IMR-90 (cell line): ENCODE measurements at regions not wholly inside any gene's neighbourhood (a gene's known extent, or its start where the extent isn't known, plus 50 kb on each side); places are given as distances from the start of the nearest gene placed in this dataset.

Source experiments
- ATAC-seq: fragments of 200-7000 bp; cut with Tn5 transposase; 2 replicates; pipeline ENCODE4 v1.9.1; 2020; ENCODE audit warnings: low read depth, mild to moderate bottlenecking, moderate library complexity
- BruUV-seq: library from RNA; stranded (reverse); fragments of 400-500 nt; replicated peaks from 2 replicates; lab custom pipeline; 2021; lab: Mats Ljungman, UMichigan
- CTCF ChIA-PET: fragments of 300-600 bp; formaldehyde crosslinking; extraction: SDS; loops from one replicate; lab custom pipeline; 2021; ENCODE audit warnings: antibody characterized with exemption; lab: Yijun Ruan, JAX
- POLR2A ChIA-PET: fragments of 300-600 bp; sonication (Branson Sonifier 250); formaldehyde crosslinking; loops from one replicate; lab custom pipeline; 2022; ENCODE audit warnings: antibody characterized with exemption; ENCODE audit not compliant: unreplicated experiment; lab: Charles Lee
- DNase-seq: peaks from one replicate; pipeline ENCODE4 v3.0.0; 2013
- H2AFZ ChIP-seq: replicated peaks from 2 replicates; pipeline ENCODE3; 2013; ENCODE audit warnings: low read length, mild to moderate bottlenecking; ENCODE audit not compliant: poor library complexity
- H2AK5ac ChIP-seq: 2 replicates; pipeline ENCODE4 v1.6.1; 2013; ENCODE audit warnings: low read depth, low read length, inconsistent platforms
- H2AK9ac ChIP-seq: replicated peaks from 2 replicates; pipeline ENCODE3; 2013; ENCODE audit warnings: mild to moderate bottlenecking, low read depth, low read length, moderate library complexity; ENCODE audit not compliant: poor library complexity
- H2BK120ac ChIP-seq: 2 replicates; pipeline ENCODE4 v1.6.1; 2013; ENCODE audit warnings: low read depth, low read length, inconsistent platforms
- H2BK15ac ChIP-seq: 3 replicates; pipeline ENCODE4 v1.6.1; 2013; ENCODE audit warnings: low read depth, low read length, inconsistent platforms
- H2BK20ac ChIP-seq: 2 replicates; pipeline ENCODE4 v1.6.1; 2013; ENCODE audit warnings: low read depth, mild to moderate bottlenecking, inconsistent platforms, low read length, moderate library complexity
- H2BK5ac ChIP-seq: 2 replicates; pipeline ENCODE4 v1.6.1; 2013; ENCODE audit warnings: mild to moderate bottlenecking, low read depth, low read length, inconsistent platforms; ENCODE audit not compliant: poor library complexity, severe bottlenecking
- H3K14ac ChIP-seq: replicated peaks from 2 replicates; pipeline ENCODE4 v1.6.1; 2013; ENCODE audit warnings: low read depth, low read length, inconsistent platforms
- H3K18ac ChIP-seq: 2 replicates; pipeline ENCODE4 v1.6.1; 2013; ENCODE audit warnings: low read depth, low read length, control low read depth
- H3K23ac ChIP-seq: 2 replicates; pipeline ENCODE4 v1.6.1; 2013; ENCODE audit warnings: low read depth, low read length, inconsistent platforms
- H3K27ac ChIP-seq: 2 replicates; pipeline ENCODE4 v1.5.1; 2013; ENCODE audit warnings: mild to moderate bottlenecking, control low read depth, low read length; ENCODE audit not compliant: insufficient read depth
- H3K27me3 ChIP-seq: 2 replicates; pipeline ENCODE4 v1.6.1; 2013; ENCODE audit warnings: low read length; ENCODE audit not compliant: control insufficient read depth, insufficient read depth
- H3K36me3 ChIP-seq: 2 replicates; pipeline ENCODE4 v1.6.1; 2013; ENCODE audit warnings: low read length, mixed read lengths; ENCODE audit not compliant: control insufficient read depth, insufficient read depth
- H3K4ac ChIP-seq: 2 replicates; pipeline ENCODE4 v1.6.1; 2013; ENCODE audit warnings: low read depth, low read length, inconsistent platforms
- H3K4me1 ChIP-seq: 2 replicates; pipeline ENCODE4 v1.6.1; 2013; ENCODE audit warnings: low read length, mixed read lengths; ENCODE audit not compliant: control insufficient read depth, insufficient read depth
- H3K4me2 ChIP-seq: 2 replicates; pipeline ENCODE4 v1.6.1; 2013; ENCODE audit warnings: low read depth, mild to moderate bottlenecking, control low read depth, low read length, moderate library complexity
- H3K4me3 ChIP-seq: 2 replicates; pipeline ENCODE4 v1.5.1; 2013; ENCODE audit warnings: low read depth, mild to moderate bottlenecking, control low read depth, low read length, moderate library complexity; ENCODE audit not compliant: insufficient read depth
- H3K56ac ChIP-seq: 2 replicates; pipeline ENCODE4 v1.6.1; 2013; ENCODE audit warnings: low read length, inconsistent platforms; ENCODE audit not compliant: insufficient read depth; ENCODE audit errors: extremely low read depth
- H3K79me1 ChIP-seq, 2 experiments: 2 replicates each; pipeline ENCODE4 v1.6.1; 2013; ENCODE audit warnings: low read length in 2 of 2, inconsistent platforms in 1 of 2, low read depth in 1 of 2
- H3K9ac ChIP-seq: 2 replicates; pipeline ENCODE4 v1.6.1; 2013; ENCODE audit warnings: low read depth, low read length, control low read depth
- H3K9me1 ChIP-seq: 2 replicates; pipeline ENCODE4 v1.6.1; 2013; ENCODE audit warnings: low read length, inconsistent platforms; ENCODE audit not compliant: insufficient read depth
- H3K9me3 ChIP-seq: 2 replicates; pipeline ENCODE4 v1.6.1; 2013; ENCODE audit warnings: low read length; ENCODE audit not compliant: control insufficient read depth, insufficient read depth
- H4K20me1 ChIP-seq: 2 replicates; pipeline ENCODE4 v1.6.1; 2013; ENCODE audit warnings: low read length, inconsistent platforms; ENCODE audit not compliant: insufficient read depth
- H4K5ac ChIP-seq: 2 replicates; pipeline ENCODE4 v1.6.1; 2013; ENCODE audit warnings: mild to moderate bottlenecking, low read depth, low read length, control low read depth
- H4K8ac ChIP-seq, 2 experiments: 2 replicates each; pipeline ENCODE4 v1.6.1; 2013; ENCODE audit warnings: low read depth in 2 of 2, low read length in 2 of 2, control low read depth in 1 of 2, inconsistent platforms in 1 of 2
- H4K91ac ChIP-seq: 2 replicates; pipeline ENCODE4 v1.6.1; 2013; ENCODE audit warnings: low read depth, low read length, inconsistent platforms; ENCODE audit not compliant: insufficient read depth
- BHLHE40 ChIP-seq: fragments of 150-350 bp; IDR thresholded peaks from 2 replicates; pipeline ENCODE4 v1.6.1; 2016; ENCODE audit warnings: mild to moderate bottlenecking, low read depth, low read length
- CEBPB ChIP-seq: IDR thresholded peaks from 2 replicates; pipeline ENCODE4 v1.6.1; 2012; ENCODE audit warnings: low read depth, low read length, improper control_type of control experiment
- CHD1 ChIP-seq: IDR thresholded peaks from 2 replicates; pipeline ENCODE4 v1.6.1; 2012; ENCODE audit warnings: low read depth, low read length, improper control_type of control experiment
- CTCF ChIP-seq: conservative IDR thresholded peaks from 2 replicates; pipeline ENCODE4 v1.5.1; 2012; ENCODE audit warnings: mild to moderate bottlenecking, low read depth, low read length, improper control_type of control experiment
- ELK1 ChIP-seq: fragments of 150-350 bp; IDR thresholded peaks from 2 replicates; pipeline ENCODE4 v1.6.1; 2016; ENCODE audit warnings: low read depth, mild to moderate bottlenecking, low read length, moderate library complexity, borderline replicate concordance
- FOS ChIP-seq: fragments of 150-350 bp; IDR thresholded peaks from 2 replicates; pipeline ENCODE4 v1.6.1; 2016; ENCODE audit warnings: low read depth, low read length
- MAFK ChIP-seq: IDR thresholded peaks from 2 replicates; pipeline ENCODE4 v1.6.1; 2012; ENCODE audit warnings: low read depth, low read length, improper control_type of control experiment
- MAZ ChIP-seq: IDR thresholded peaks from 2 replicates; pipeline ENCODE4 v1.6.1; 2012; ENCODE audit warnings: low read depth, mild to moderate bottlenecking, low read length, improper control_type of control experiment, moderate library complexity, borderline replicate concordance
- MXI1 ChIP-seq: IDR thresholded peaks from 2 replicates; pipeline ENCODE4 v1.6.1; 2012; ENCODE audit warnings: low read depth, mild to moderate bottlenecking, low read length, moderate library complexity, borderline replicate concordance
- NFE2L2 ChIP-seq: fragments of 150-350 bp; IDR thresholded peaks from 2 replicates; pipeline ENCODE4 v1.6.1; 2016; ENCODE audit warnings: low read depth, mild to moderate bottlenecking, low read length
- POLR2A ChIP-seq: IDR thresholded peaks from 2 replicates; pipeline ENCODE4 v1.6.1; 2012; ENCODE audit warnings: mild to moderate bottlenecking, low read depth, low read length
- RAD21 ChIP-seq: IDR thresholded peaks from 2 replicates; pipeline ENCODE4 v1.6.1; 2012; ENCODE audit warnings: low read length, improper control_type of control experiment
- RCOR1 ChIP-seq: IDR thresholded peaks from 2 replicates; pipeline ENCODE4 v1.6.1; 2012; ENCODE audit warnings: mild to moderate bottlenecking, low read length, improper control_type of control experiment; ENCODE audit not compliant: insufficient replicate concordance
- RFX5 ChIP-seq: IDR thresholded peaks from 2 replicates; pipeline ENCODE4 v1.8.0; 2012; ENCODE audit warnings: low read depth, mild to moderate bottlenecking, low read length, moderate library complexity
- SMC3 ChIP-seq: fragments of 150-350 bp; IDR thresholded peaks from 2 replicates; pipeline ENCODE4 v1.6.1; 2016; ENCODE audit warnings: low read depth, mild to moderate bottlenecking, antibody characterized with exemption, low read length, moderate library complexity
- WGBS, 2 experiments: methylation state at CpG; one replicate each; pipeline versions ENCODE4 v1.1.5 to v1.1.7; 2013; ENCODE audit warnings: missing lambda C conversion rate in 2 of 2; ENCODE audit not compliant: insufficient read length in 1 of 2; ENCODE audit errors: extremely low coverage in 2 of 2; 5-methylcytosine and 5-hydroxymethylcytosine counted together
- dilution Hi-C: fragments of 300-500 bp; cut with HindIII; formaldehyde crosslinking; loops from one replicate; pipeline ENCODE4 v1.14.3; 2018; ENCODE audit warnings: low sequenced_read_pairs; ENCODE audit not compliant: unreplicated experiment
- in situ Hi-C: fragments of 300-500 bp; cut with MboI; formaldehyde crosslinking; loops from 3 replicates; pipeline ENCODE4 v1.14.3; 2019; ENCODE audit warnings: low sequenced_read_pairs, inconsistent platforms, mixed read lengths
- intact Hi-C: fragments of 100-400 bp; cut with micrococcal nuclease; formaldehyde crosslinking; loops from 2 replicates; pipeline ENCODE4 v1.10.0; 2022
- TF ChIP-seq, protein P1 (sequence below): fragments of 150-350 bp; IDR thresholded peaks from 2 replicates; pipeline ENCODE4 v1.6.1; 2017; ENCODE audit warnings: mild to moderate bottlenecking, antibody characterized with exemption, low read length, low read depth

GRCh38 chr3:27883266-27883665 lies 161.1 kb upstream of the EOMES start:
- no peak overlapping the region for H2BK20ac ChIP-seq
- no peak overlapping the region for H2BK5ac ChIP-seq
- no peak overlapping the region for H3K56ac ChIP-seq
- WGBS, 2 experiments = no CpG with 5 or more reads among the region's 1 CpG
- no peak overlapping the region for H4K8ac ChIP-seq
- no peak for DNase-seq
- H3K27ac ChIP-seq = no peak overlapping the region
- intact Hi-C loops = no loop called here
- no peak overlapping the region for H4K5ac ChIP-seq
- no peak overlapping the region for H3K4me2 ChIP-seq
- no peaks in the 10 kb centered on the region for H3K36me3 ChIP-seq
- POLR2A ChIA-PET = no interaction called here
- no peaks in the 10 kb centered on the region; the same call in 1 of the 2 replicates for H3K27me3 ChIP-seq
- no peak overlapping the region for H2AK5ac ChIP-seq
- no peak overlapping the region for H2AFZ ChIP-seq
- no peak overlapping the region for H3K4me3 ChIP-seq
- H3K14ac ChIP-seq = no peak overlapping the region
- no peaks in the 10 kb centered on the region for H3K9me3 ChIP-seq
- TF ChIP-seq RAD21 (no peak), MAZ (no peak), RFX5 (no peak), CEBPB (no peak), CTCF (no peak), NFE2L2 (no peak), ELK1 (no peak), FOS (no peak), MXI1 (no peak), SMC3 (no peak), POLR2A (no peak), BHLHE40 (no peak), CHD1 (no peak), RCOR1 (no peak), MAFK (no peak)
- TF ChIP-seq, protein P1, sequence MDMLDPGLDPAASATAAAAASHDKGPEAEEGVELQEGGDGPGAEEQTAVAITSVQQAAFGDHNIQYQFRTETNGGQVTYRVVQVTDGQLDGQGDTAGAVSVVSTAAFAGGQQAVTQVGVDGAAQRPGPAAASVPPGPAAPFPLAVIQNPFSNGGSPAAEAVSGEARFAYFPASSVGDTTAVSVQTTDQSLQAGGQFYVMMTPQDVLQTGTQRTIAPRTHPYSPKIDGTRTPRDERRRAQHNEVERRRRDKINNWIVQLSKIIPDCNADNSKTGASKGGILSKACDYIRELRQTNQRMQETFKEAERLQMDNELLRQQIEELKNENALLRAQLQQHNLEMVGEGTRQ = no peak
- BruUV-seq = no TSS peak
- H3K23ac ChIP-seq = no peak overlapping the region
- H3K18ac ChIP-seq = no peak overlapping the region
- ATAC-seq = no peak
- no peak overlapping the region for H2BK15ac ChIP-seq
- CTCF ChIA-PET = no interaction called here
- no peaks in the 10 kb centered on the region for H3K9me1 ChIP-seq
- no peaks in the 10 kb centered on the region for H3K79me1 ChIP-seq
- no peaks in the 10 kb centered on the region for H3K4me1 ChIP-seq
- no peak overlapping the region for H2BK120ac ChIP-seq
- H4K20me1 ChIP-seq = no peaks in the 10 kb centered on the region
- dilution Hi-C loops = no loop called here
- in situ Hi-C loops = no loop called here
- no peak overlapping the region for H3K9ac ChIP-seq
- no peak overlapping the region for H2AK9ac ChIP-seq
- H3K4ac ChIP-seq = no peak overlapping the region
- H4K91ac ChIP-seq = no peak overlapping the region
